HFFc6 (cell line): ENCODE measurements at regions not wholly inside any gene's neighbourhood (a gene's known extent, or its start where the extent isn't known, plus 50 kb on each side); places are given as distances from the start of the nearest gene placed in this dataset.
A peak's percentile ranks its signal among the peaks of the same experiment; 100 is the strongest.

Experiments used
- DNase-seq: peaks from one replicate; pipeline ENCODE4 v3.0.0-alpha.2; 2018
- H3K27ac Mint-ChIP-seq: 2 replicates; pipeline ENCODE4 v1.8.0; 2020; ENCODE audit warnings: mild to moderate bottlenecking, mixed read lengths
- H3K27me3 Mint-ChIP-seq: 2 replicates; pipeline ENCODE4 v1.8.0; 2021; ENCODE audit warnings: mild to moderate bottlenecking, moderate library complexity, mixed read lengths; ENCODE audit not compliant: insufficient read depth
- H3K36me3 Mint-ChIP-seq: 2 replicates; pipeline ENCODE4 v1.8.0; 2021; ENCODE audit warnings: low read depth, mixed read lengths
- H3K4me1 Mint-ChIP-seq: 2 replicates; pipeline ENCODE4 v1.8.0; 2020; ENCODE audit warnings: low read depth, mixed read lengths
- H3K4me3 Mint-ChIP-seq: 2 replicates; pipeline ENCODE4 v1.8.0; 2020; ENCODE audit warnings: mild to moderate bottlenecking, moderate library complexity, mixed read lengths
- H3K9me3 Mint-ChIP-seq: 2 replicates; pipeline ENCODE4 v1.8.0; 2020; ENCODE audit warnings: mild to moderate bottlenecking, mixed read lengths
- CTCF ChIP-seq: fragments of 200-600 bp; sonication (generic); IDR thresholded peaks from 2 replicates; pipeline ENCODE4 v1.5.0; 2021; ENCODE audit warnings: antibody characterized with exemption, mild to moderate bottlenecking

DNA sequence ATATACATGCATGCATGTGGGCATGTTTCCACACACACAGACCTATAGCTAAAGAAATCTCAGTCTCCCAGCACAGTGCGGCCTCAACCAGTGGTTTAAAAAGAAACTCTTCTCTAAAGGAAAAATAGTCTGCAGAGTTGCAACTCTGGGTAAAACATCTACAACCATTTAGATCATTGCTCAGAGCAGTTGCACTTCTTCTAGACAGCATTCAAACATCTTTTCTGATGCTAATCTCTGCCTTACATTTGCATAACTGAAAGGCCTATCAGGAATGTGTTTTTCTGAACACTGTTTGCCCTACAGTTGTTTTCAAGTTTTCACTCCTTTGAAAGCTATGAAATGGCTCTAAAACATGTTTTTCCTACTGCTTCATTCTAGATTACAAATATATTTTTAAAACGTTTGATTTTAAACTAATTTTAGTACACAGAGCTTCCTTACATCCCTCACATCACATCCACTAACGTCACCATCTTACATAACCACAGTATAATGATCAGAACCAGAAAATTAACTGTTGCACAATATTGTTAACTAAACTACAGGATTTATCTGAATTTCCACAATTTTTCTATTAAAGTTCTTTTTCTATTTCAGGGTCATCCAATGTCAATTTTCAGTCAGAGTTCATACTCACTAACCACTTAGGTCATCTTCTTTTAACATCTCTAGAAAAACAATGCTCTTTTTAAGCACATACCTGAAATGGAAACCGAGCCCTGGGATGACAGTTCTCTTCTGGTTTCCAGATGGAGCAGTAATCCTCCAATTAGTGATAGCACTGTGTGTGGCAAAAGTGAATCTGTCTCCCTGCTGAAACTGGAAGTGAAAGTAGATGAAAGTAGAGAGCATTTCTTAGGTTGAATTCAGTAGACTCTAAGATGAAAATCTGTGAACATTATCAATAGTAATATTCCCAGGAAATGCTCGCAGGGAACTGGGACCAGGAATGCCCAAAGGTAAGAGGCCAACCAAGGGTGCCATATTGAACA is 501.6 kb upstream of the GCFC2 start:
- H3K36me3 Mint-ChIP-seq = no peaks in the 10 kb centered on the region

GRCh38 chr2:76210551-76210950 is 499.8 kb upstream of the GCFC2 start:
- no peaks in the 10 kb centered on the region for H3K27me3 Mint-ChIP-seq
- H3K27ac Mint-ChIP-seq = no peak overlapping the region
- H3K36me3 Mint-ChIP-seq = no peaks in the 10 kb centered on the region
- no peaks in the 10 kb centered on the region for H3K4me1 Mint-ChIP-seq
- TF ChIP-seq CTCF = no peak
- no peak for DNase-seq
- peaks cover 39% of the 10 kb centered on the region for H3K9me3 Mint-ChIP-seq
- no peak overlapping the region for H3K4me3 Mint-ChIP-seq

More for the DNA sequence above, 501.6 kb upstream of the GCFC2 start:
- no peak for DNase-seq
- Mint-ChIP-seq H3K27me3 (no peaks in the 10 kb centered on the region), H3K4me3 (no peak overlapping the region), H3K27ac (no peak overlapping the region), H3K4me1 (no peaks in the 10 kb centered on the region), H3K9me3 (peaks cover 39% of the 10 kb centered on the region)
- TF ChIP-seq CTCF = no peak

- no peak overlapping the region for H3K4me3 Mint-ChIP-seq
- no peak overlapping the region for H3K27ac Mint-ChIP-seq
- no peaks in the 10 kb centered on the region for H3K36me3 Mint-ChIP-seq
- no peaks in the 10 kb centered on the region for H3K4me1 Mint-ChIP-seq
- no peaks in the 10 kb centered on the region; the same call in 1 of the 2 replicates for H3K27me3 Mint-ChIP-seq
- no peak for TF ChIP-seq CTCF
- no peak for DNase-seq
- H3K9me3 Mint-ChIP-seq = peaks cover 28% of the 10 kb centered on the region
Measured at GRCh38 chr2:76204048-76204447, 493.3 kb upstream of the GCFC2 start.

DNA sequence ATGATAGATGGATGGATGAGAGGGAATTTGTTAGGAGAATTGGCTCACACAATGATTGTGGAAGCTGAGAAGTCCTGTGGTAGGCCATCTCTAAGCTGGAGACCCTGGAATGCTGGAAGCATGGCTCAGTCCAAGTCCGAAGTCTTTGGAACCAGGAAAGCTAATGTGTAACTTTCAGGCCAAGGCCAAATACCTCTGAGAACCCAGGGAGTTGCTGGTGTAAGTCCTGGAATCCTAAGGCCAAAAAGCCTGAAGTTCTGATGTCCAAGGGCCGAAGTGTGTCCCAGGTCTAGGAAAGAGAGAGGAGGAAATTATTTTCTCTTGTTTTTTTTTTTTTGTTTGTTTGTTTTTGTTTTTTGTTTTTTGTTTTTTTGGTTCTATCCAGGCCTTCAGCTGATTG is 492.2 kb upstream of the GCFC2 start:
- TF ChIP-seq CTCF = no peak
- H3K9me3 Mint-ChIP-seq = peaks cover 16% of the 10 kb centered on the region
- H3K4me3 Mint-ChIP-seq = no peak overlapping the region

GRCh38 chr2:76197842-76198448 is 487.2 kb upstream of the GCFC2 start:
- Mint-ChIP-seq H3K4me1 (no peaks in the 10 kb centered on the region), H3K27me3 (no peaks in the 10 kb centered on the region), H3K9me3 (peaks cover 9% of the 10 kb centered on the region), H3K36me3 (no peaks in the 10 kb centered on the region), H3K4me3 (no peak overlapping the region), H3K27ac (no peak overlapping the region)
- DNase-seq = peak; percentile 31
- TF ChIP-seq CTCF = peak; percentile 84

More for the DNA sequence above, 492.2 kb upstream of the GCFC2 start:
- no peak for DNase-seq
- H3K4me1 Mint-ChIP-seq = no peaks in the 10 kb centered on the region
- H3K27ac Mint-ChIP-seq = no peak overlapping the region
- no peaks in the 10 kb centered on the region for H3K36me3 Mint-ChIP-seq
- no peaks in the 10 kb centered on the region; the same call in 1 of the 2 replicates for H3K27me3 Mint-ChIP-seq
